Ishikawa (cell line): ENCODE measurements at regions not wholly inside any gene's neighbourhood (a gene's known extent, or its start where the extent isn't known, plus 50 kb on each side); places are given as distances from the start of the nearest gene placed in this dataset.

Experiments used
- EP300 ChIP-seq: IDR thresholded peaks from 2 replicates; pipeline ENCODE4 v1.6.1; 2012; ENCODE audit warnings: borderline replicate concordance
- MAX ChIP-seq: IDR thresholded peaks from 2 replicates; pipeline ENCODE4 v1.6.1; 2012
- RAD21 ChIP-seq: IDR thresholded peaks from 2 replicates; pipeline ENCODE4 v1.6.1; 2012; ENCODE audit warnings: low read depth
- TAF1 ChIP-seq: IDR thresholded peaks from 2 replicates; pipeline ENCODE4 v1.6.1; 2012; ENCODE audit warnings: low read depth, mild to moderate bottlenecking
- USF1 ChIP-seq: IDR thresholded peaks from 2 replicates; pipeline ENCODE4 v1.6.1; 2012

DNA sequence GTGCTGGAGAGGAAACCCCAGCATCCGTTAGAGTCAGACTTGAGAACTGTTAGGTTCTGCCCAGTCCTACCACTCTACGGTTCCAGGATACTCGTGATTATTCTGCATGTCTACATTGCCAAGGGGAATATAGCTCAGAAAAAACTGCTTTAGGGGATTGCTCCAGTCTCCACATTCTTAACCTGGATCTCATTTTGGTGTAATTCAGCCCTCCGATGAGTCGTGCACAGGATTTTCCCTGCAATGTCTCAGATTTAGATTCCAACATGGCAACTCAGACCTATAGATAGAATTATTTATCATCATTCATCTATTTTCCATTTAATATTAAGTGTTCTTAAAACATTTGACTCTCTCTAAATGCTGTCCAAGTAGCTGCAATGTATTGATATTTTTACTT, 121.1 kb upstream of the ZEB1 start:
- TF ChIP-seq USF1, result no peak
- TF ChIP-seq RAD21, result no peak
- TF ChIP-seq MAX, result no peak
- no peak for TF ChIP-seq EP300
- TF ChIP-seq TAF1, result no peak
